ENCODE measurements at regions not wholly inside any gene's neighbourhood (a gene's known extent, or its start where the extent isn't known, plus 50 kb on each side); places are given as distances from the start of the nearest gene placed in this dataset.

DNA sequence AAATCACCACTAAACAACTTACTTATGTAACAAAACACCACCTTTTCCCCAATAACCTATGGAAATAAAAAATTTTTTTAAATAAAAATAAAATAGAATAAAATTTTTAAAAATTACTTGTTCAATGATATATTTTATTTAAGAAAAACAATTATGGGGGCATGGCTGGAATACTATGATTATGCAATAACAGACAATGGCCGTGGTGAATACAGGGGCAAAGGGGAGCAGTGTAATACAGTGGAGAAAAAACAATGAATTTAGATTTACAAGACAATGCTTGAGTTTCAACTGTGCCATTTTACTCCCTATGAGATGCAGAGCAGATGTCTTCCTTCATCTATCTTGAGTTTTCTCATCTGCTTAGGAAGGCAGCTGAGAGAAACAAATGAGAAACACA lies 72.9 kb downstream of the BLTP3B start:
- Histone ChIP-seq H3K4me3 (ENCODE audit: low read depth, low read length, poor library complexity, severe bottlenecking) (no peak overlapping the region), H3K27me3 (replicated peaks; ENCODE audit: insufficient read depth, low read depth, low read length, poor library complexity) (no peaks in the 10 kb centered on the region), H3K36me3 (ENCODE audit: insufficient read depth, low read length, poor library complexity, severe bottlenecking) (peaks cover 3% of the 10 kb centered on the region), H3K9me3 (ENCODE audit: low read depth, low read length, poor library complexity, severe bottlenecking) (peaks cover 6% of the 10 kb centered on the region), H3K4me1 (ENCODE audit: insufficient read depth, low read length, poor library complexity, severe bottlenecking) (no peaks in the 10 kb centered on the region), H3K27ac (ENCODE audit: low read depth, low read length, poor library complexity, severe bottlenecking) (no peak overlapping the region)
- no TSS peak for BruUV-seq (replicated peaks)
- CTCF ChIA-PET: no interaction called here
- intact Hi-C loops (cut with micrococcal nuclease; ENCODE audit: unreplicated experiment): no loop called here
- no peak for DNase-seq (ENCODE audit: low spot score)
- POLR2A ChIA-PET (ENCODE audit: low non-redundant PET): no interaction called here
- TF ChIP-seq, protein P1, sequence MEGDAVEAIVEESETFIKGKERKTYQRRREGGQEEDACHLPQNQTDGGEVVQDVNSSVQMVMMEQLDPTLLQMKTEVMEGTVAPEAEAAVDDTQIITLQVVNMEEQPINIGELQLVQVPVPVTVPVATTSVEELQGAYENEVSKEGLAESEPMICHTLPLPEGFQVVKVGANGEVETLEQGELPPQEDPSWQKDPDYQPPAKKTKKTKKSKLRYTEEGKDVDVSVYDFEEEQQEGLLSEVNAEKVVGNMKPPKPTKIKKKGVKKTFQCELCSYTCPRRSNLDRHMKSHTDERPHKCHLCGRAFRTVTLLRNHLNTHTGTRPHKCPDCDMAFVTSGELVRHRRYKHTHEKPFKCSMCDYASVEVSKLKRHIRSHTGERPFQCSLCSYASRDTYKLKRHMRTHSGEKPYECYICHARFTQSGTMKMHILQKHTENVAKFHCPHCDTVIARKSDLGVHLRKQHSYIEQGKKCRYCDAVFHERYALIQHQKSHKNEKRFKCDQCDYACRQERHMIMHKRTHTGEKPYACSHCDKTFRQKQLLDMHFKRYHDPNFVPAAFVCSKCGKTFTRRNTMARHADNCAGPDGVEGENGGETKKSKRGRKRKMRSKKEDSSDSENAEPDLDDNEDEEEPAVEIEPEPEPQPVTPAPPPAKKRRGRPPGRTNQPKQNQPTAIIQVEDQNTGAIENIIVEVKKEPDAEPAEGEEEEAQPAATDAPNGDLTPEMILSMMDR (conservative IDR thresholded peaks at IDR 0.05; ENCODE audit: low read depth, low read length): no peak
- TF ChIP-seq EZH2 (IDR thresholded peaks at IDR 0.05; ENCODE audit: borderline replicate concordance, low read depth, low read length, poor library complexity, severe bottlenecking): no peak

DNA sequence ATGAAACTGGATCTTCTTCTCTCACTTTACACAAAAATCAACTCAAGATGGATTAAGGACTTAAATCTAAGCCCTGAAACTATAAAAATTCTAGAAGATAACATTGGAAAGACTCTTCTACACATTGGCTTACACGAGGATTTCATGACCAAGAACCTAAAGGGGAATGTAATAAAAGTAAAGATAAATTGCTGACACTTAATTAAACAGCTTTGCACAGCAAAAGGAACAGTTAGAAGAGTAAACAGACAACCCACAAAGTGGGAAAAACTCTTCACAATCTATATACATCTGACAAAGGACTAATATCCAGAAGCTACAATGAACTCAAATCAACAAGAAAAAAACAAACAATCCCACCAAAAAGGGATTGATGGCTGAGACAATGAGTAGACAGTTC lies 74.4 kb downstream of the BLTP3B start:
- Histone ChIP-seq H3K4me1 (ENCODE audit: insufficient read depth, low read length, poor library complexity, severe bottlenecking) (no peaks in the 10 kb centered on the region), H3K27me3 (replicated peaks; ENCODE audit: insufficient read depth, low read depth, low read length, poor library complexity) (no peaks in the 10 kb centered on the region), H3K36me3 (ENCODE audit: insufficient read depth, low read length, poor library complexity, severe bottlenecking) (peaks cover 3% of the 10 kb centered on the region), H3K27ac (ENCODE audit: low read depth, low read length, poor library complexity, severe bottlenecking) (no peak overlapping the region), H3K9me3 (ENCODE audit: low read depth, low read length, poor library complexity, severe bottlenecking) (peaks cover 6% of the 10 kb centered on the region), H3K4me3 (ENCODE audit: low read depth, low read length, poor library complexity, severe bottlenecking) (no peak overlapping the region)
- TF ChIP-seq, protein P1 (conservative IDR thresholded peaks at IDR 0.05; ENCODE audit: low read depth, low read length): no peak
- no peak for TF ChIP-seq EZH2 (IDR thresholded peaks at IDR 0.05; ENCODE audit: borderline replicate concordance, low read depth, low read length, poor library complexity, severe bottlenecking)
- DNase-seq (ENCODE audit: low spot score): no peak
- ChIA-PET CTCF (interaction anchor here (0.5 kb wide), 1 partner anchor 15 kb away, joined by 3 read pairs; no protein-coding TSS in a partner anchor), POLR2A (ENCODE audit: low non-redundant PET) (no interaction called here)
- intact Hi-C loops (cut with micrococcal nuclease; ENCODE audit: unreplicated experiment): no loop called here
- BruUV-seq (replicated peaks): no TSS peak

DNA sequence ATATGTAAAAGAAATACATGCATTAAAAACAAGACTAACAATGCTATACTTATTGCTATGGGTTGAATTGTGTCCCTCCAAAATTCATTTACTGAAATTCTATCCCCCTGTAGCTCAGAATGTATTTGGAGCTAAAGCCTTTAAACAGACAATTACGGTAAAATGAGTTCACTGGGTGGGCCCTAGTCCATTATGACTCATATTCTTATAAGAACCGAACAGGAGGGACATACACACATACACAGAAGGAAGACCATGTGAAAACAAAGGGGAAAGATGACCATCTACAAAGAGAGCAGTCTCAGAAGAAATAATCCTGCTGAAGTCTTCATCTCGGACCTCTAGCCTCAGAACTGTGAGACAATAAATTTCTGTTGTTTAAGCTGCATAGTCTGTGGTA lies 77.1 kb upstream of the ANKS1B start:
- CTCF ChIA-PET: no interaction called here
- no peak for DNase-seq (ENCODE audit: low spot score)
- peaks cover 9% of the 10 kb centered on the region for H3K36me3 ChIP-seq (ENCODE audit: insufficient read depth, low read length, poor library complexity, severe bottlenecking)
- no TSS peak for BruUV-seq (replicated peaks)
- H3K4me3 ChIP-seq (ENCODE audit: low read depth, low read length, poor library complexity, severe bottlenecking): no peak overlapping the region
- H3K27ac ChIP-seq (ENCODE audit: low read depth, low read length, poor library complexity, severe bottlenecking): no peak overlapping the region
- intact Hi-C loops (cut with micrococcal nuclease; ENCODE audit: unreplicated experiment): no loop called here
- H3K4me1 ChIP-seq (ENCODE audit: insufficient read depth, low read length, poor library complexity, severe bottlenecking): no peaks in the 10 kb centered on the region
- POLR2A ChIA-PET (ENCODE audit: low non-redundant PET): no interaction called here
- TF ChIP-seq EZH2 (IDR thresholded peaks at IDR 0.05; ENCODE audit: borderline replicate concordance, low read depth, low read length, poor library complexity, severe bottlenecking): no peak
- TF ChIP-seq, protein P1 (conservative IDR thresholded peaks at IDR 0.05; ENCODE audit: low read depth, low read length): no peak
- H3K27me3 ChIP-seq (replicated peaks; ENCODE audit: insufficient read depth, low read depth, low read length, poor library complexity): no peaks in the 10 kb centered on the region
- H3K9me3 ChIP-seq (ENCODE audit: low read depth, low read length, poor library complexity, severe bottlenecking): no peaks in the 10 kb centered on the region

All from A673 (cell line).